Colonic mucosa (tissue), 4 donors: ENCODE measurements at regions not wholly inside any gene's neighbourhood (a gene's known extent, or its start where the extent isn't known, plus 50 kb on each side); places are given as distances from the start of the nearest gene placed in this dataset.

Source experiments
- DNase-seq: peaks from one replicate; pipeline ENCODE4 v3.0.0-alpha.2; 2020
- H3K27ac ChIP-seq: fragments of 200-600 bp; one replicate; pipeline ENCODE4 v1.8.0; 2021
- H3K27me3 ChIP-seq: fragments of 200-600 bp; one replicate; pipeline ENCODE4 v1.8.0; 2021
- H3K36me3 ChIP-seq: fragments of 200-600 bp; one replicate; pipeline ENCODE4 v1.8.0; 2021
- H3K4me1 ChIP-seq: fragments of 200-600 bp; one replicate; pipeline ENCODE4 v1.8.0; 2021; ENCODE audit warnings: mild to moderate bottlenecking
- H3K4me3 ChIP-seq: fragments of 200-600 bp; one replicate; pipeline ENCODE4 v1.8.0; 2021
- H3K9ac ChIP-seq, 2 donors: one replicate each; pipeline ENCODE4 v1.7.0; 2013; ENCODE audit warnings: control low read depth in 2 of 2, low read depth in 2 of 2, low read length in 2 of 2
- H3K9me3 ChIP-seq: fragments of 200-600 bp; one replicate; pipeline ENCODE4 v1.8.0; 2021
- intact Hi-C: fragments of 100-400 bp; cut with DNase I; formaldehyde crosslinking; loops from one replicate; pipeline ENCODE4 v1.14.1; 2022
- TF ChIP-seq, protein P1 (sequence below): fragments of 200-600 bp; IDR thresholded peaks from one replicate; pipeline ENCODE4 v1.8.0; 2022; ENCODE audit warnings: antibody characterized with exemption, mild to moderate bottlenecking
- donor health status: healthy.
- donor health status: DM: no; HTN: no; CAD: no.
- donor health status: DM: no; HTN: no; CAD: no.

DNA sequence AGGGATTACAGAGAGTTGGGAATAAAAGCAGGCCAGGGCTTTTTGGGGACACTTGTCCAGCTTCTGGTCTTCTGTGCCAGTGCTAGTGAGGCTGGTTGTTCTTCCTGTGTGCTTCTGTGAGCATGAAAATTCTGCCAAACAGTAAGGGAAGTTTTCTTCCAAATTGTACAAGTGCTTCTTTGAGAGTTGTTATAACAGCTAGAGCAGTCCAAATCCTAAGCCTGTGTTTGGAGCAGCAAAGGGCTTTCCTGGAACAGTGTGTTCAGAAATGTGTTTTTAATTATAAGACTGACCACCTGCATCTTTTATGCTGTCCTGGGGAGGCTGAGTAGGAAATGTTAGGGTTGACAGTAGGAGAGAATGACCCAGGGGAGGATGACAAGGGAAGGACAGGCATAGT is 223.0 kb upstream of the P2RY1 start:
- intact Hi-C loops, result no loop called here
- H3K9me3 ChIP-seq, result no peaks in the 10 kb centered on the region
- H3K36me3 ChIP-seq, result no peaks in the 10 kb centered on the region
- H3K27me3 ChIP-seq, result no peaks in the 10 kb centered on the region
- TF ChIP-seq, protein P1, sequence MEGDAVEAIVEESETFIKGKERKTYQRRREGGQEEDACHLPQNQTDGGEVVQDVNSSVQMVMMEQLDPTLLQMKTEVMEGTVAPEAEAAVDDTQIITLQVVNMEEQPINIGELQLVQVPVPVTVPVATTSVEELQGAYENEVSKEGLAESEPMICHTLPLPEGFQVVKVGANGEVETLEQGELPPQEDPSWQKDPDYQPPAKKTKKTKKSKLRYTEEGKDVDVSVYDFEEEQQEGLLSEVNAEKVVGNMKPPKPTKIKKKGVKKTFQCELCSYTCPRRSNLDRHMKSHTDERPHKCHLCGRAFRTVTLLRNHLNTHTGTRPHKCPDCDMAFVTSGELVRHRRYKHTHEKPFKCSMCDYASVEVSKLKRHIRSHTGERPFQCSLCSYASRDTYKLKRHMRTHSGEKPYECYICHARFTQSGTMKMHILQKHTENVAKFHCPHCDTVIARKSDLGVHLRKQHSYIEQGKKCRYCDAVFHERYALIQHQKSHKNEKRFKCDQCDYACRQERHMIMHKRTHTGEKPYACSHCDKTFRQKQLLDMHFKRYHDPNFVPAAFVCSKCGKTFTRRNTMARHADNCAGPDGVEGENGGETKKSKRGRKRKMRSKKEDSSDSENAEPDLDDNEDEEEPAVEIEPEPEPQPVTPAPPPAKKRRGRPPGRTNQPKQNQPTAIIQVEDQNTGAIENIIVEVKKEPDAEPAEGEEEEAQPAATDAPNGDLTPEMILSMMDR, result no peak
- H3K4me1 ChIP-seq, result no peaks in the 10 kb centered on the region
- no peak overlapping the region for H3K27ac ChIP-seq
- no peak for DNase-seq
- H3K9ac ChIP-seq, result no peak overlapping the region
- no peak overlapping the region for H3K4me3 ChIP-seq

DNA sequence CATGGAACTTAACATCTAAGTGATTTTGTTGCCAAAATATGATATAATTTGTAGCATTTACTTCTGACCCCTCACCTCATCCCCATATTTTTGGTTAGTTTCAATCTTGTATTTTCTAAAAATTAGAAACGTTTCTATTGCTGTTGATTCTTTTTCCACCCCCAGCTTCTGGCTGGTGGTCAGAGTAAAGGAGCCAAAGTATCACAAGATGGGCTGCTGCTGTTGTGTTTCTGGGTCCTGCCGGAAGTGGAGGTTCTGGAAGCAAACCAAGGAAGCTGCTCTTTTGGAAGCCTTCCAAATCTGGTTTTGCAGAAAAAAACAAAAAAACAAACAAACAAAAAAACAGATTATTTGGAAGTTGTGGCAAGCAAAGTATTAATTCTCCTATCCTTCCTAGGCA is 221.1 kb upstream of the P2RY1 start:
- DNase-seq, result no peak
- Histone ChIP-seq H3K27ac (no peak overlapping the region), H3K9ac (no peak overlapping the region), H3K4me3 (no peak overlapping the region), H3K9me3 (no peaks in the 10 kb centered on the region), H3K27me3 (no peaks in the 10 kb centered on the region), H3K4me1 (no peaks in the 10 kb centered on the region), H3K36me3 (no peaks in the 10 kb centered on the region)
- intact Hi-C loops, result no loop called here
- TF ChIP-seq, protein P1, result no peak

DNA sequence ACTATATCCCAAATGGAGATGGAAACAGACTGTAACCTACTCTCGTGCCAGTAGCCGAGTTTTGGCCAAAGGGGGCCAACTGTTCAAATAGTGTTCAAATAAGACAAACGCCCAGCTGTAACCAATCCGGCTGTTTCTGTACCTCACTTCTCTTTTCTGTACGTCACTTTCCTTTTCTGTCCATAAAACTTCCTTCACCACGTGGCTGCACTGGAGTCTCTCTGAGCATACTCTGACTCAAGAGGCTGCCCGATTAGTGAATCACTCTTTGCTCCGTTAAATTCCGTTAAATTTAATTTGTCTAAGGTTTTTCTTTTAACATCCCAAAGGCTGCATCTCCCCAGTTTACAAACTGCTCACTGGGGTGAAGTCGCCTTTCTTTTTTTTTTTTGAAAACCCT is 219.2 kb upstream of the P2RY1 start:
- intact Hi-C loops, result no loop called here
- TF ChIP-seq, protein P1, result no peak
- Histone ChIP-seq H3K36me3 (no peaks in the 10 kb centered on the region), H3K27ac (no peak overlapping the region), H3K9ac (no peak overlapping the region), H3K27me3 (no peaks in the 10 kb centered on the region), H3K4me1 (no peaks in the 10 kb centered on the region), H3K4me3 (no peak overlapping the region), H3K9me3 (no peaks in the 10 kb centered on the region)
- DNase-seq, result no peak

DNA sequence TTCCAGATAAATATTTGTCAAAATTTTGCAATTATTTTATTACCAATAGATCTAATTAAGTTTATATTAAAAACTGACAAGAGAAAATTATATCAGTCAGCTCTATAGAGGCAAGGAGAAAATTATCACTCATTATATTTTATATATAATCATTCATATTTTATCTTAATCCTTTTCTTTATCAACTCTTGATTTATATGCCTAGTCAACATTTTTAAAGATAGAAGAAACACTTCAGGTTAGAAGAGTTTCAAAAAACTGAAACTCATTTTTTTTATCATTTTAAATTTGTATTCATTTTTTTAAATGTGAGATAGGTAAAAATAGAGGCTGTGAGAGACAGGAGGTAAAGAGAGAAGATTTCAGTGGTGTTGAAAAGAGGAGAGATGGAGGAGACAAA is 217.3 kb upstream of the P2RY1 start:
- H3K9me3 ChIP-seq, result no peaks in the 10 kb centered on the region
- H3K27me3 ChIP-seq, result no peaks in the 10 kb centered on the region
- no peaks in the 10 kb centered on the region for H3K4me1 ChIP-seq
- intact Hi-C loops, result no loop called here
- no peaks in the 10 kb centered on the region for H3K36me3 ChIP-seq
- DNase-seq, result no peak
- H3K9ac ChIP-seq, result no peak overlapping the region
- H3K27ac ChIP-seq, result no peak overlapping the region
- H3K4me3 ChIP-seq, result no peak overlapping the region
- TF ChIP-seq, protein P1, result no peak

DNA sequence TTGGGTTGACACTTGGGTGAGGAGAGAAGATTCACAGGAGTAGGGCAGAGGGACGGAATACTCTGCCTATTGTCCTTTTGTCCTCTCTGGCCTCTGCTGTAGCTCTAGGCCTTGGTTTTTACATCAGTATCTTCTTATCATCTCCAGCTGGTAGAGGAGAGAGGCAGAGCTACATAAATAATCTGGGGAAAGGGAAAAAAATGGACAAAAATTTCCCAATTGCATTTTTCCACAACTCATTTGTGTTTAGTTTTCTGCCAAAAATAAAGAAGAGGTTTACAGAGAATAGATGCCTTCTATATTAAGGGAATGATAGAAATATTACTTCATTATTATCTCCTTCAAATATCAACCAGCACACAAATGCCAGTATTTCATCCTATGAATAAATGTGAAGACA is 216.4 kb upstream of the P2RY1 start:
- TF ChIP-seq, protein P1, result no peak
- Histone ChIP-seq H3K9ac (no peak overlapping the region), H3K9me3 (no peaks in the 10 kb centered on the region), H3K27ac (no peak overlapping the region), H3K4me1 (no peaks in the 10 kb centered on the region), H3K27me3 (no peaks in the 10 kb centered on the region), H3K36me3 (no peaks in the 10 kb centered on the region), H3K4me3 (no peak overlapping the region)
- no peak for DNase-seq
- intact Hi-C loops, result no loop called here

DNA sequence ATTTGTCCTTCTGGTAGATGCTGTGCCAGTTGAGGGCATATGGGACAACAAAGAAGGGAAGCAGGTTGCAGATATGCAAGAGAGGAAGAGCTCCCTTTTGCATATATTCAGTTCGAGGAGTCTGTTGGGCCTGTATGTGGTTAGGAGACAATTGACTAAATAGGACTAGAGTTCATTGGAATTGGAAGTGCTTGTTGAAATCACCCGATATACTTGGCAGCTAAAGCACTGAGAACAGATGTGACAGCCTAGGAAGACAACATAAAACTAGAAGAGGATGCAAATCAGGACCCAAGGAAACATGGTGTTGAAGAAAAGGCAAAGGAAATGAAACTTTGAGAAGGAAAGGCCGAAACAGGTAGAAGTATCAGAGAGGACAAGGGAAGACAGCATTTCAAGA is 215.2 kb upstream of the P2RY1 start:
- H3K4me3 ChIP-seq, result no peak overlapping the region
- H3K36me3 ChIP-seq, result no peaks in the 10 kb centered on the region
- DNase-seq, result no peak
- no peak overlapping the region for H3K9ac ChIP-seq
- intact Hi-C loops, result no loop called here
- TF ChIP-seq, protein P1, result no peak
- H3K9me3 ChIP-seq, result no peaks in the 10 kb centered on the region
- H3K27me3 ChIP-seq, result no peaks in the 10 kb centered on the region
- no peak overlapping the region for H3K27ac ChIP-seq
- H3K4me1 ChIP-seq, result no peaks in the 10 kb centered on the region
